Mesendoderm (in vitro differentiated cells): ENCODE measurements at regions not wholly inside any gene's neighbourhood (a gene's known extent, or its start where the extent isn't known, plus 50 kb on each side); places are given as distances from the start of the nearest gene placed in this dataset.

Experiments used
- DNase-seq: peaks from one replicate; pipeline ENCODE4 v3.0.0; 2013
- H2AK5ac ChIP-seq: 2 replicates; pipeline ENCODE4 v1.6.1; 2013; ENCODE audit warnings: low read length, inconsistent platforms
- H2BK120ac ChIP-seq: 2 replicates; pipeline ENCODE4 v1.6.1; 2013; ENCODE audit warnings: low read depth, mild to moderate bottlenecking, low read length, moderate library complexity, mixed read lengths
- H2BK15ac ChIP-seq: replicated peaks from 2 replicates; pipeline ENCODE4 v1.6.1; 2013; ENCODE audit warnings: low read depth, mild to moderate bottlenecking, moderate library complexity
- H2BK5ac ChIP-seq: 2 replicates; pipeline ENCODE4 v1.6.1; 2013; ENCODE audit warnings: low read length, inconsistent platforms
- H3K18ac ChIP-seq: 2 replicates; pipeline ENCODE4 v1.6.1; 2013; ENCODE audit warnings: mild to moderate bottlenecking, low read length, mixed read lengths
- H3K23ac ChIP-seq: one replicate; pipeline ENCODE4 v1.6.1; 2013; ENCODE audit warnings: low read length
- H3K27ac ChIP-seq: 2 replicates; pipeline ENCODE4 v1.5.1; 2013; ENCODE audit warnings: low read depth, mild to moderate bottlenecking, inconsistent platforms, low read length, moderate library complexity
- H3K27me3 ChIP-seq: 2 replicates; pipeline ENCODE4 v1.6.1; 2013; ENCODE audit warnings: low read length, control low read depth, mild to moderate bottlenecking, inconsistent platforms; ENCODE audit not compliant: insufficient read depth, poor library complexity
- H3K36me3 ChIP-seq: 2 replicates; pipeline ENCODE4 v1.6.1; 2013; ENCODE audit warnings: low read length, inconsistent platforms; ENCODE audit not compliant: control insufficient read depth, insufficient read depth
- H3K4ac ChIP-seq: one replicate; pipeline ENCODE4 v1.6.1; 2013; ENCODE audit warnings: low read depth, mild to moderate bottlenecking, low read length, moderate library complexity
- H3K4me1 ChIP-seq: 2 replicates; pipeline ENCODE4 v1.6.1; 2013; ENCODE audit warnings: low read depth, low read length, inconsistent platforms; ENCODE audit not compliant: control insufficient read depth
- H3K4me2 ChIP-seq: 2 replicates; pipeline ENCODE4 v1.6.1; 2013; ENCODE audit warnings: low read length
- H3K4me3 ChIP-seq: 2 replicates; pipeline ENCODE4 v1.5.1; 2013; ENCODE audit warnings: mild to moderate bottlenecking, low read length
- H3K56ac ChIP-seq: one replicate; pipeline ENCODE4 v1.6.1; 2013; ENCODE audit warnings: low read length
- H3K79me1 ChIP-seq: 2 replicates; pipeline ENCODE4 v1.6.1; 2013; ENCODE audit warnings: low read length, inconsistent platforms
- H3K79me2 ChIP-seq: 2 replicates; pipeline ENCODE4 v1.6.1; 2013; ENCODE audit warnings: mild to moderate bottlenecking, low read length; ENCODE audit not compliant: control insufficient read depth, insufficient read depth
- H3K9ac ChIP-seq: 2 replicates; pipeline ENCODE4 v1.6.1; 2013; ENCODE audit warnings: low read length, inconsistent platforms
- H4K5ac ChIP-seq: one replicate; pipeline ENCODE4 v1.6.1; 2013; ENCODE audit warnings: low read length
- H4K8ac ChIP-seq: one replicate; pipeline ENCODE4 v1.6.1; 2013; ENCODE audit warnings: low read depth, mild to moderate bottlenecking, control low read depth, low read length, moderate library complexity
- WGBS: extraction: QIAGEN DNeasy Blood & Tissue Kit; methylation state at CpG from one replicate; pipeline ENCODE4 v1.1.7; 2013; ENCODE audit warnings: low lambda C conversion rate, missing lambda C conversion rate; ENCODE audit not compliant: insufficient coverage; ENCODE audit errors: extremely low coverage; 5-methylcytosine and 5-hydroxymethylcytosine counted together

DNA sequence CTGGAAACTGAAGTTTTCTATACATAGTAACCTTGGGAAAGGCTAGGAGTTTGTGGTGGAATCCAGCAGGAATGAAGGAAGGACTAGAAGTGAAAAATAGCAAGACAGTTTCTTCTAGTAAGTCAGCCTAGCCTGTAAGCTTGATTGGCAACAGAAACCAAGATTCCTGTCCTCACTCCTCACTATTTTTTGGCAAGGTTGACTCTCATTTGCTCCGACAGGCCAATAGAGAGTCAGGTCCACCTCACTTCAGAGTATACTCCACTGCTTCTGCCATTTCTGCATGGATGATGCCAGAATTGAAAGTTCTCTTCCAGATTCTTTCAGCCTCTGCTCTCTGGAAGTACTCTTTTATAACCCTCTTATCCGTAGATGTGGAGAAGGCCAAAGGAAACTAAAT lies 352.4 kb downstream of the ZNF516 start:
- no peak overlapping the region for H2BK15ac ChIP-seq
- no peaks in the 10 kb centered on the region for H3K4me1 ChIP-seq
- H3K27ac ChIP-seq, result no peak overlapping the region
- WGBS, result no CpG with 5 or more reads among the region's 2 CpGs
- no peak overlapping the region for H4K5ac ChIP-seq
- no peak for DNase-seq
- H3K79me2 ChIP-seq, result no peaks in the 10 kb centered on the region
- H2BK5ac ChIP-seq, result no peak overlapping the region
- no peak overlapping the region for H2AK5ac ChIP-seq
- H4K8ac ChIP-seq, result no peak overlapping the region
- H3K18ac ChIP-seq, result no peak overlapping the region
- no peak overlapping the region for H3K56ac ChIP-seq
- H3K4ac ChIP-seq, result no peak overlapping the region
- no peaks in the 10 kb centered on the region for H3K27me3 ChIP-seq
- no peaks in the 10 kb centered on the region for H3K79me1 ChIP-seq
- H3K4me2 ChIP-seq, result no peak overlapping the region
- H3K36me3 ChIP-seq, result no peaks in the 10 kb centered on the region
- H3K4me3 ChIP-seq, result no peak overlapping the region
- no peak overlapping the region for H2BK120ac ChIP-seq
- H3K9ac ChIP-seq, result no peak overlapping the region
- no peak overlapping the region for H3K23ac ChIP-seq

DNA sequence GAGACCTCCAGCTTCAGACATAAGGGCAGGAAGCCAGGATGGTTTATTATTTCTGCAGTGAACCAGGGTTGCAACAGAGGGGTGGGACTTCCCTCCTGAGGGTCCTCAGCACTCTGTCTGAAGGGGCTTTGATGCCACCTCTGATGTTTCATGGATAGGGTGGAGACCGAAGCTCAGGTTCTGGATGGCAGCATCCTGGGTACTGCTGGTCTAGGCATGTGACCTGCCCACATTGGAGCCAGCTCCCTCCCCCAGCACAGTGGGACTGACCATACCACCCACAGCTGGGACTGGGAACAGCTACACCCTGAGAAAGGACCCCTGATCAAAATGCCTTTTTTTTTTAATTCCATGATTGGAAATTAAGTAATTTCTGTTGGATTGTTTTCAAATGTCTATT lies 355.2 kb downstream of the ZNF516 start:
- H3K4me2 ChIP-seq, result no peak overlapping the region
- no peak overlapping the region for H3K18ac ChIP-seq
- no peaks in the 10 kb centered on the region for H3K79me1 ChIP-seq
- H3K56ac ChIP-seq, result no peak overlapping the region
- H3K4ac ChIP-seq, result no peak overlapping the region
- H2BK15ac ChIP-seq, result no peak overlapping the region
- no peak for DNase-seq
- H3K27me3 ChIP-seq, result no peaks in the 10 kb centered on the region
- H4K5ac ChIP-seq, result no peak overlapping the region
- H3K9ac ChIP-seq, result no peak overlapping the region
- no peaks in the 10 kb centered on the region for H3K4me1 ChIP-seq
- no peak overlapping the region for H3K23ac ChIP-seq
- H3K27ac ChIP-seq, result no peak overlapping the region
- H2BK120ac ChIP-seq, result no peak overlapping the region
- no peak overlapping the region for H3K4me3 ChIP-seq
- no peaks in the 10 kb centered on the region for H3K36me3 ChIP-seq
- no peak overlapping the region for H2BK5ac ChIP-seq
- no peak overlapping the region for H2AK5ac ChIP-seq
- WGBS, result no CpG with 5 or more reads among the region's 1 CpG
- no peak overlapping the region for H4K8ac ChIP-seq
- H3K79me2 ChIP-seq, result no peaks in the 10 kb centered on the region

DNA sequence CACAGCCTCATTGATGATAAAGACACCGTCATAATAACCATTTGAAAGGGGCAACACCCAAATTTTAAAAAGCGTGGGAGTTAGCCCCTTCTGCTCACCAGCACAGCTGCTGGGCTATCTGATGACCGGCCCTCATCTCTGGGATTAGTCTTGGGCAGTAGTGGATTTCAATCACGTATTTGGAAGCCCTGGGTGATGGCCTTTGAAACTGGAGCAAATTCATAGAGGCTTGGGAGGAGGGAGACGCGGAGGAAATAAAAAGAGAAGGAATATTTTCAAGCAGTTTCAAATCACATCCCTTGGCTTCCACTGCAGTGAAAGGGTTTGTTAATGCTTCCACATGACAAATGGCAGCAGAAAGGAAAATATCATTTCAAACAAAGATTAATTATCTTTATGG lies 357.8 kb downstream of the ZNF516 start:
- H3K79me1 ChIP-seq, result no peaks in the 10 kb centered on the region
- no peak overlapping the region for H4K8ac ChIP-seq
- no CpG with 5 or more reads among the region's 6 CpGs for WGBS
- no peaks in the 10 kb centered on the region for H3K27me3 ChIP-seq
- H2BK5ac ChIP-seq, result no peak overlapping the region
- no peaks in the 10 kb centered on the region for H3K79me2 ChIP-seq
- no peak overlapping the region for H2AK5ac ChIP-seq
- no peak overlapping the region for H3K18ac ChIP-seq
- no peak overlapping the region for H3K4ac ChIP-seq
- H3K9ac ChIP-seq, result no peak overlapping the region
- no peak overlapping the region for H3K23ac ChIP-seq
- H3K4me1 ChIP-seq, result no peaks in the 10 kb centered on the region
- H3K4me2 ChIP-seq, result no peak overlapping the region
- H3K27ac ChIP-seq, result no peak overlapping the region
- no peak overlapping the region for H2BK120ac ChIP-seq
- H2BK15ac ChIP-seq, result no peak overlapping the region
- H4K5ac ChIP-seq, result no peak overlapping the region
- DNase-seq, result no peak
- no peak overlapping the region for H3K56ac ChIP-seq
- H3K36me3 ChIP-seq, result no peaks in the 10 kb centered on the region
- H3K4me3 ChIP-seq, result no peak overlapping the region

DNA sequence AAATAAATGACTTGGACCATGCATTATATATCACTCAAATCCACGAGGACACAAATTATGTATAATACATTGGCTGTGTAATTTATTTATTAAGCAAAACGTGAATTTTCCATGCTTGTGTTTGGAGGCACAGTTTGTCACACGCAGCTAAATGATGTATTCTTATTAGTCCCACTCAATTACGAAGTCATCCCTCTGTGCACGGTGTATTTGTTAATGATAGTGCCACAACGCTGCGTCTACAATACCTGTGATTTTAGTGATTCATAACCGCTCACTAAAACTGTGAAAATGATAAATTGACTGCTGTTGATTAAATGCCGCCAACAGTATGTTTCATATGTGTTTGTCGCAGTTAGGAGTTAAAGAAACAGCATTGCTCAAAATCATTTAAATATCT lies 358.3 kb downstream of the ZNF516 start:
- H4K8ac ChIP-seq, result no peak overlapping the region
- no peak for DNase-seq
- no peak overlapping the region for H3K4ac ChIP-seq
- H2BK15ac ChIP-seq, result no peak overlapping the region
- no peak overlapping the region for H3K4me2 ChIP-seq
- H3K4me3 ChIP-seq, result no peak overlapping the region
- H2BK5ac ChIP-seq, result no peak overlapping the region
- no peak overlapping the region for H2AK5ac ChIP-seq
- H4K5ac ChIP-seq, result no peak overlapping the region
- no peak overlapping the region for H3K9ac ChIP-seq
- H3K79me1 ChIP-seq, result no peaks in the 10 kb centered on the region
- H2BK120ac ChIP-seq, result no peak overlapping the region
- no peaks in the 10 kb centered on the region for H3K27me3 ChIP-seq
- H3K4me1 ChIP-seq, result no peaks in the 10 kb centered on the region
- H3K56ac ChIP-seq, result no peak overlapping the region
- H3K18ac ChIP-seq, result no peak overlapping the region
- no peak overlapping the region for H3K23ac ChIP-seq
- H3K79me2 ChIP-seq, result no peaks in the 10 kb centered on the region
- H3K36me3 ChIP-seq, result no peaks in the 10 kb centered on the region
- no peak overlapping the region for H3K27ac ChIP-seq
- no CpG with 5 or more reads among the region's 10 CpGs for WGBS

DNA sequence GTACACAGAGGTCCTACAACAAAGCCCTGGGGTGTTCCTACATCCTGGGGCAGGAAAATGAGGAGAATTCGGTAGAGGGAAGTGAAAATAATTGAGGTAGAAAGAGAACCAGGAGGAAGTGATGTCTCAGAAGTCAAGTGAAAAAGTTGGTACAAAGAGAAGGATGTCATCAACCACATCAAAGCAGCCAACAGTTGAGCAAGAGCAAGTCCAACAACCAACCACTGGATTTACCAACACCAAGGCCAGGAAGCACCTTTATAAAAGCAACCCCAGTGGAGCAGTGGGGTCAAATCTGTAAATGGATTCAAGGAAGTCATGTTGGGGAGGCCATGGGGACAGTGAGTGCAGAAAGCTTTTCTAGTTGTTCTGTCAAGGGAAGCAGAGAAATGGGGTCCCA lies 360.4 kb downstream of the ZNF516 start:
- H3K18ac ChIP-seq, result no peak overlapping the region
- H2BK15ac ChIP-seq, result no peak overlapping the region
- no peak overlapping the region for H4K5ac ChIP-seq
- H3K79me1 ChIP-seq, result no peaks in the 10 kb centered on the region
- H3K27ac ChIP-seq, result no peak overlapping the region
- no peak overlapping the region for H2BK120ac ChIP-seq
- no peak overlapping the region for H4K8ac ChIP-seq
- no peak overlapping the region for H2AK5ac ChIP-seq
- no peak overlapping the region for H2BK5ac ChIP-seq
- H3K27me3 ChIP-seq, result no peaks in the 10 kb centered on the region
- no peaks in the 10 kb centered on the region for H3K4me1 ChIP-seq
- H3K23ac ChIP-seq, result no peak overlapping the region
- H3K9ac ChIP-seq, result no peak overlapping the region
- no peak overlapping the region for H3K56ac ChIP-seq
- no peaks in the 10 kb centered on the region for H3K36me3 ChIP-seq
- no peak overlapping the region for H3K4me3 ChIP-seq
- no peaks in the 10 kb centered on the region for H3K79me2 ChIP-seq
- no peak overlapping the region for H3K4me2 ChIP-seq
- no peak overlapping the region for H3K4ac ChIP-seq
- DNase-seq, result no peak
- 100% methylated on average over 1 of the region's 1 CpG for WGBS

DNA sequence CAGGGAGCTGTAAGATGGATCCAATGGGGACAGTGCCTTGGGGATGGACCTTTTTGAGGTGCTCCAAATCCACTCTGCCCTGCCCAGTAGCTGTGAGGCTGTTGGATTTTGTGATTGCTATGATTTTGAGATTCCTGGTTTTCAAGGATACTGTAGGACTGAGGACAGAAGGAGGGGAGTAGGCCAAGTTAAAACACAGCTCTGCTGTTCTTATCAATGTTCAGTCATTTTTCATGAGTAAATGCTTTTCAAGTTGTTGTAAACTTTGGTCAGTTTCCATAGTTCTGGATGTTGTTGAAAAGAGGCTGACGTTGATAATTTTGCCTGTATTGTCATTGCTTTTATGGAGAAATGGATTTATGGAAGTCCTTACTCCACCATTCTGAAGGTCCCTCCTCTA lies 361.2 kb downstream of the ZNF516 start:
- Histone ChIP-seq H4K5ac (no peak overlapping the region), H3K4ac (no peak overlapping the region), H3K27ac (no peak overlapping the region), H3K9ac (no peak overlapping the region), H3K18ac (no peak overlapping the region), H3K23ac (no peak overlapping the region), H3K27me3 (no peaks in the 10 kb centered on the region), H3K79me2 (no peaks in the 10 kb centered on the region), H3K4me1 (no peaks in the 10 kb centered on the region), H2BK5ac (no peak overlapping the region), H3K36me3 (no peaks in the 10 kb centered on the region), H2AK5ac (no peak overlapping the region), H2BK15ac (no peak overlapping the region), H2BK120ac (no peak overlapping the region), H3K56ac (no peak overlapping the region), H3K4me3 (no peak overlapping the region), H3K4me2 (no peak overlapping the region), H4K8ac (no peak overlapping the region), H3K79me1 (no peaks in the 10 kb centered on the region)
- WGBS, result no CpG with 5 or more reads among the region's 1 CpG
- DNase-seq, result no peak
